Dermis blood vessel endothelial cell (primary cell): ENCODE measurements at regions not wholly inside any gene's neighbourhood (a gene's known extent, or its start where the extent isn't known, plus 50 kb on each side); places are given as distances from the start of the nearest gene placed in this dataset.
"Not testable (repeated sequence)": the region's sequence is repeated elsewhere in the genome, so short reads cannot be mapped to it uniquely, and the experiment has no call there.

Experiments
- DNase-seq: peaks from one replicate; pipeline ENCODE4 v3.0.0; 2010

- DNase-seq: not testable (repeated sequence)
Observed at GRCh38 chrX:123002844-123003243, 181.2 kb upstream of the GRIA3 start.

- DNase-seq: no peak
Observed at GRCh38 chrX:123013141-123013540, 170.9 kb upstream of the GRIA3 start.

DNA sequence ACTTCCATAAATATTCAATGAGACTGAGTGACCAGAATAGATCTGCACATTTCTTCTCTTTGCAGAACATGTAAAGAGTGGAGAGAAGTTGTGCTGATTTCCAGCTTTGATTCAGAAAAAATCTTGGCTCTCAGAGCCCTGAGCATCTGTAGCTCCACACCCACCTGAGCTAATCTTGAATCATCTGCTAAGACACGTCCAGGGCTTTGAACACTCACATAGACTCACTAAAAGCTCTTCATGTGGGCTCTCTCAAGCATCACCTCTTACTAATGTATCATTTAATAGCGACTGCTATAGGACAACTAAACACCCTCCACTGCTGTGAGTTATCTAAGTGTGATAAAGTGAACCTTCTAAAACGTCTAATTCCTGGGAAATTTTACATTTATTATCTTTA lies 147.7 kb upstream of the GRIA3 start:
- DNase-seq: no peak

GRCh38 chrX:123049071-123049625 lies 134.9 kb upstream of the GRIA3 start:
- no peak for DNase-seq

DNA sequence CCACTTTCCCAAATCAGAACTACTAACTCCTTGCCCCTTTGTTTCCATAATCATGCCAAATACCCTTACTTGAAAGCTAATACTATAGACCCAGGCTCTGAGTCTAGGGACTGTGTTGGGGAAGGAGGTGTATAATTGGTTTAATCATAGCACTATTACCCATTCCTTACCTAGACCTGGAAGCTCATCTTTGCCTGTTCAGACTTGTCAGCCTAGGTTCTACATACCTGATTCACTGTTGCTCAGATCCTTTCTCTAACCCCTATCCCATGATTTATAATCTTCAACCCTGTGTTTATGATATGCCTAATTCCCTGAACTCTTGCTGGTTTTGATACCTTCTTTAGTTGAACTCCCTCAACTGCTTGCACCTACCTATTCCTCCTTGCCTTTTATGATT lies 123.1 kb upstream of the GRIA3 start:
- DNase-seq: no peak

GRCh38 chrX:123064053-123064452 lies 120.0 kb upstream of the GRIA3 start:
- no peak for DNase-seq

GRCh38 chrX:123072686-123073385 lies 111.2 kb upstream of the GRIA3 start:
- no peak for DNase-seq

DNA sequence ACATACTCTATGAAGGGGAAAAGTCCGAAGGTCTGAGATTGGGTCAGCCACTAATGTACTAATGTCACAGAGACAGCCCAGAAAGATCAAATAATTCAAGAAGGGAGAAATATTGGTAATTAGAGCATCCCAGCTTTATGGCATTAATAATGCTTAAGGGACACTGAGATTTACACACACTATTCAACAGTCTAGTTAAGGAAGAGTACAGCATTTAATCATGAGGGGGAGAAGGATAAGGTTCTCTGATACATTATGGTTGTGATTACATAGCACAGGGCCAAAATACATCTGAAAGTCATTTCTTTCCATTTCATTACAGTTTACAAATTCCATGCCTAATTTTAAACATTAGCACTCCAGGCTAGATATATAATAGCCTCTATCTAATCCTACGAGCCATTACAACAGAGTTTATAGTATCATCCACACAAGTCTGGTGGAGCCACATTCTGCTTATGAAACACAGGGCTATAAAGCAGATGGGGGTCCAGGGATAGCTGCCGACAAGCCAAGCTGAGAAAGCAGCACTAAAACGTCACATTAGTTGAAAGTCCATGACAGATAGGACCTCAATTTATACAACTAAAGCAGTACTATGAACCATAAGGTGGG lies 108.0 kb upstream of the GRIA3 start:
- no peak for DNase-seq

GRCh38 chrX:123077631-123078030 lies 106.4 kb upstream of the GRIA3 start:
- no peak for DNase-seq

DNA sequence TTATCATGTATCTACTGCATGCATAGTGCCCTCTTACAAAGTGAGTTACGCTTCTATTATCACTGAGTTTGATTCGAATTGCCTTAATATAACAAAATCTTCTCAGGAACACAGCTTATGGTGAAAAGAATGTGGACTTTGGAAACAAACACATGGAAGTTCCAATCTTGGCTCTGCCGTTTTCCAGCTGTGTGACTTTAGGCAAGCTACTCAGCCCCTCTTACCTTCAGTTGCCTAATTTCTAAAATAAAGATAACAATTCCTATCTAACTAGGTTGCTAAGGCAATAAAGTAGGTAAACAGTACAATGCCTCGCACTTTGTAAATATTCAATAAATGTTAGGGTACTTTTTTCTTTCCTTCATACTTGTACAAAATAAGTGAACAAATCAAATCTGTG lies 104.0 kb upstream of the GRIA3 start:
- no peak for DNase-seq

DNA sequence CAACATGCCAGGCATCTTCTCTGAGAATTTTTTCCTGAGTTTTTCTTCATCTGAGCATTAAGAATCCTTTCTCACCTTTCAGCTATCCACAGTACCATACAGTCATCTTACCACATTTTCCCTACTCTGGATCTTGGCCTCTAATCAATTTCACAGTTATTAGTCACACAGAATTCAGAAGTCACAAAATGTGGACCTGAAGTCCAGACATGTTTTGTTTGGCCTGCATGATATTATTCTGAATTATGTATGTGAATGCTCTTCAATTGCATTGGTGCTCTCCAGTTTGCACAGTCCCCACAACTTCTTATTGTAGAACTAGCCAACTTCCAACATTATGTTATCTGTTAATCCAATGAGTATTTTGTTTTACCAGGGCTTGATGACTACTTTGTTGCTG lies 102.3 kb upstream of the GRIA3 start:
- DNase-seq: no peak

- no peak for DNase-seq
Observed at GRCh38 chrX:123083924-123084323, 100.2 kb upstream of the GRIA3 start.

- DNase-seq: no peak
Observed at GRCh38 chrX:123084797-123085196, 99.3 kb upstream of the GRIA3 start.

DNA sequence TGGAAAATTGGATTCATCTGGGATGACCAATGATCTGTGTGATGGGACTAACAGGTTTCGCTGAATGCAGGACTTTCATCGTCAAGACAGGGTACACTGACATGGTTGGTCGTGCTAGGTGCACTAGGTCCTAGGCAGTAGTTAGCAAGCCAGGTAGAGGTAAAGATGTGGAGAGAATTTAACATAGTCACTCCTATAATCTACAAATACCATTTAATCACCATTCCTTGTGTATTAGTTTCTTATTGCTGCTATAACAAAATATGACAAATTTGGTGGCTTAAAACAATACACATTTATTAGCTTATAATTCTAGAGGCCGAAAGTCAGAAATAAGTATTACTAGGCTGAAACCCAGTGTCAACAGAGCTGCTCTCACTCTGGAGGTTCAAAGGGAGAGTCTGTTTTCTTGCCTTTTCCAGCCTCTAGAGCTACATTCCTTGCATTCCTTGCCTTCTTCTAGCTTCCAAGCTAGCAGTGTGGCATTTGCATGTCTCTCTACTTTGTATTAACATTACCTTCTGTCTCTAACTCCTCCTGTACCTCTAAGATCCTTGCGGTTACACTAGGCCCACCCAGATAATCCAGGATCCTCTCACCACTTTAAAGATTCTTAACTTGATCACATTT lies 98.7 kb upstream of the GRIA3 start:
- no peak for DNase-seq

DNA sequence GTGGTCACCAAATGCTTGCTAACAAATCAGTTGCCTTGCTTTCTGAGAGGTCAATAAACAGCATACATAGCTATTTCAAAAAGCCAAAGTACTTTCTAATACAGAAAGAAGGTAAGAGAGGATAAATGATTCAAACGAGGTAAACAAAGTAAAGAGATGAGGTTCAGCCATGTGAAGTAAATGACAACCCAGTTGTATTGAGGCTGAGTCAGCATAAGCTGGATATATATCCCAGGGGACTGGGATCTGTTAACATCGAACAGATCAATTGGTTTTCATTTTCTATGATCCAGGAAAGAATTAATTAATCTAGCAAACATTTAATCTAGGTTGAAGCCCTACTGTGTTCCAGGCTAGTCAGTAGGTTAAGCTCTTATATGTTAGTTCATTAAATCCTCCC lies 97.3 kb upstream of the GRIA3 start:
- no peak for DNase-seq

DNA sequence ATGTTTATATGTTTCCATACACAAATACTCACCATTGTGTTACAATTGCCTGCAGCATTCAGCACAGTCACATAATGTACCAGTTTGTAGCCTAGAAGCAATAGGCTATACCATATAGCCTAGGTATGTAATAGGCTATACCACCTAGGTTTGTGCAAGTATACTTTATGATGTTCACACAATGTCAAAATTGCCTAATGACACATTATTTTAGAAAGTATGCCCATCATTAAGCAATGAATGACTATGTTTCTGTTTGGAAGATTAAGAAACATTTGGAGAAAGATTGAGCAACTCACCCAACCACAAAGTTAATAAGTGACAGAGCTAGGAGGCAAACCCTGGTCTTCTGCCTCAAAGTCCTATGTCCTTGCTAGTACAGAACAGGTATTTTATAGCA lies 96.8 kb upstream of the GRIA3 start:
- DNase-seq: no peak

- DNase-seq: no peak
Observed at GRCh38 chrX:123088331-123088730, 95.7 kb upstream of the GRIA3 start.

GRCh38 chrX:123088930-123089329 lies 95.1 kb upstream of the GRIA3 start:
- DNase-seq: no peak

DNA sequence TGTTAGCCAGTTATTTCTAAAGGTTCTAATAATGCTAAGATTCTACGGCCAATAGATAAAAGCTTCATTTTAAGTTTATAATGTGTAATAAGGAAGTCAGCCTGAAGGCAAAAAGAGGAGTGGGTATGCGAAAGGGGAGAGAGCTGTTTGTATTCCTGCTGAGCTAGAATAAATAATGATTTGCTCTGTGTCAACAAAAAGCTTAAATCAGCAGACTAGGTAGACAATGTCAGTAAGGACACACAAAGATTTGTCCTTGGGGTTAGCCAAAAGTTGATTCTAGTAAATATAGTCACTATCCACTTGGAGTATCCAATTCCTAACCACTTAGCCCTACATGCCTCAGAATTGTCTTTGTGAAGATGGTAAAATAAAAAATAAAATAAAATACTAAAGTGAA lies 90.3 kb upstream of the GRIA3 start:
- DNase-seq: no peak

GRCh38 chrX:123108513-123109427 lies 75.3 kb upstream of the GRIA3 start:
- DNase-seq: no peak

GRCh38 chrX:123121241-123121640 lies 62.8 kb upstream of the GRIA3 start:
- DNase-seq: no peak

DNA sequence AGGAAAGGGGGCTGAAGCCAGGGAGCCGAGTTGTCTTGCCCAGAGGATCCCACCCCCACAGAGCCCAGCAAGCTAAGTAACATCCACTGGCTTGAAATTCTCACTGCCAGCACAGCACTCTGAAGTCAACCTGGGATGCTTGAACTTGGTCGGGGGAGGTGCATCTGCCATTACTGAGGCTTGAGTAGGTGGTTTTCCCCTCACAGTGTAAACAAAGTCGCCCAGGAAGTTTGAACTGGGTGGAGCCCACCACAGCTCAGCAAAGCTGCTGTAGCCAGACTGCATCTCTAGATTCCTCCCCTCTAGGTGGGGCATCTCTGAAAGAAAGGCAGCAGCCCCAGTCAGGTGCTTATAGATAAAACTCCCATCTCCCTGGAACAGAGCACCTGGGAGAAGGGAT lies 54.3 kb upstream of the GRIA3 start:
- DNase-seq: not testable (repeated sequence)
